SU-DHL-6 (cell line): ENCODE measurements at regions not wholly inside any gene's neighbourhood (a gene's known extent, or its start where the extent isn't known, plus 50 kb on each side); places are given as distances from the start of the nearest gene placed in this dataset.

Source experiments
- H2AFZ ChIP-seq: fragments of 200-600 bp; sonication (generic); 2 replicates; pipeline ENCODE4 v1.6.1; 2014; ENCODE audit warnings: low read depth, mild to moderate bottlenecking, moderate library complexity, mixed read lengths, antibody characterized with exemption, low read length; ENCODE audit not compliant: severe bottlenecking
- H3F3A ChIP-seq: fragments of 200-600 bp; shearing (Covaris generic); 2 replicates; pipeline ENCODE4 v1.6.0; 2016; ENCODE audit warnings: antibody characterized with exemption, mild to moderate bottlenecking; ENCODE audit not compliant: insufficient read depth
- H3K27ac ChIP-seq: fragments of 200-600 bp; sonication (generic); 2 replicates; pipeline ENCODE4 v1.5.1; 2016; ENCODE audit warnings: low read depth, mild to moderate bottlenecking, low read length, moderate library complexity, mixed read lengths
- H3K27me3 ChIP-seq: fragments of 200-600 bp; sonication (generic), shearing (Covaris generic); 2 replicates; pipeline ENCODE4 v1.6.0; 2014; ENCODE audit warnings: mild to moderate bottlenecking, low read length
- H3K36me3 ChIP-seq: fragments of 200-600 bp; sonication (generic); 2 replicates; pipeline ENCODE4 v1.6.1; 2014; ENCODE audit warnings: mild to moderate bottlenecking, low read length, mixed read lengths
- H3K4me2 ChIP-seq: fragments of 300-600, 200-600 bp; shearing (Covaris generic), sonication (generic); 2 replicates; pipeline ENCODE4 v1.6.0; 2014; ENCODE audit warnings: low read length, low read depth, mild to moderate bottlenecking; ENCODE audit not compliant: poor library complexity, severe bottlenecking
- H3K4me3 ChIP-seq: fragments of 200-600 bp; sonication (generic); 2 replicates; pipeline ENCODE4 v1.5.1; 2014; ENCODE audit warnings: antibody characterized with exemption, low read length, mild to moderate bottlenecking, mixed read lengths; ENCODE audit not compliant: insufficient read depth, poor library complexity, severe bottlenecking
- H3K79me2 ChIP-seq: fragments of 200-600 bp; sonication (generic); 2 replicates; pipeline ENCODE4 v1.6.1; 2014; ENCODE audit warnings: mild to moderate bottlenecking, low read length, moderate library complexity; ENCODE audit not compliant: insufficient read depth
- H3K9ac ChIP-seq: fragments of 200-600 bp; sonication (generic); 2 replicates; pipeline ENCODE4 v1.7.0; 2014; ENCODE audit warnings: mild to moderate bottlenecking, low read length
- H3K9me2 ChIP-seq: fragments of 200-600 bp; sonication (generic); replicated peaks from 2 replicates; pipeline ENCODE4 v1.6.1; 2014; ENCODE audit warnings: low read length; ENCODE audit not compliant: insufficient read depth
- H3K9me3 ChIP-seq: fragments of 200-600 bp; sonication (generic); 2 replicates; pipeline ENCODE4 v1.6.1; 2014; ENCODE audit warnings: low read length, mixed read lengths; ENCODE audit not compliant: insufficient read depth
- H4K20me1 ChIP-seq: fragments of 200-600 bp; sonication (generic); 2 replicates; pipeline ENCODE4 v1.6.1; 2014; ENCODE audit warnings: low read depth, mild to moderate bottlenecking, antibody characterized with exemption, low read length, moderate library complexity, mixed read lengths
- CTCF ChIP-seq: fragments of 200-600 bp; sonication (generic); IDR thresholded peaks from one replicate; pipeline ENCODE4 v1.5.1; 2017; ENCODE audit warnings: antibody characterized with exemption, mild to moderate bottlenecking, low read length, moderate library complexity; ENCODE audit not compliant: insufficient read depth, poor library complexity, severe bottlenecking
- EZH2phosphoT487 ChIP-seq: fragments of 200-600 bp; sonication (generic), shearing (Covaris generic); conservative IDR thresholded peaks from 2 replicates; pipeline ENCODE4 v1.6.1; 2018; ENCODE audit warnings: mild to moderate bottlenecking, antibody characterized with exemption, low read length, moderate library complexity, mixed read lengths

DNA sequence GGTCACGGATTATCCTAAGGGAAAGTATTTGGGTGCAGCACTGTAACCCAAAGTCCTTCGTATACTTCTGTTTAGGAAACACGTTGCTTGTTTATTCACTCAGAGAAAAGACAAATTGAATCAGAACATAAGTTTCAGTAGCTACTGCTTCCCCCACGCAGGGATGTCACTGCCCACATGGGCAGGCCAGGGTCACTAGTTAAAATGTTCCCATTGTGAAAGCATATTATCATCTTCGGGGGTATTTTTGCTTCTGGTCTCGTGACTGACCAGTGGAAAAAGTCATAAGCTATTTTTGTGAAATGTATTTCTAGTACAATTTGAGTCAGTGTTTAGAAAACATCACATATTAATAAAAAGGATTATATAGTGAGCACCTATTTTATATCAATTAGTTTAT lies 377.8 kb downstream of the PCDH7 start:
- H3K9ac ChIP-seq = no peak overlapping the region
- no peak overlapping the region for H3K4me2 ChIP-seq
- TF ChIP-seq CTCF (no peak), EZH2phosphoT487 (no peak)
- no peaks in the 10 kb centered on the region for H4K20me1 ChIP-seq
- no peaks in the 10 kb centered on the region for H3K9me2 ChIP-seq
- H3K79me2 ChIP-seq = no peaks in the 10 kb centered on the region
- peak overlapping the region; percentile 28 for H2AFZ ChIP-seq
- H3F3A ChIP-seq = no peaks in the 10 kb centered on the region
- H3K27me3 ChIP-seq = no peaks in the 10 kb centered on the region
- no peaks in the 10 kb centered on the region for H3K36me3 ChIP-seq
- H3K27ac ChIP-seq = no peak overlapping the region
- no peaks in the 10 kb centered on the region for H3K9me3 ChIP-seq
- no peak overlapping the region for H3K4me3 ChIP-seq

- H3K27ac ChIP-seq = no peak overlapping the region
- H3K9me3 ChIP-seq = no peaks in the 10 kb centered on the region
- no peak overlapping the region for H2AFZ ChIP-seq
- no peak overlapping the region for H3K4me2 ChIP-seq
- no peaks in the 10 kb centered on the region for H3K9me2 ChIP-seq
- no peak overlapping the region for H3K4me3 ChIP-seq
- no peaks in the 10 kb centered on the region for H3K36me3 ChIP-seq
- H4K20me1 ChIP-seq = no peaks in the 10 kb centered on the region
- TF ChIP-seq CTCF = no peak
- no peak for TF ChIP-seq EZH2phosphoT487
- no peaks in the 10 kb centered on the region for H3K79me2 ChIP-seq
- no peaks in the 10 kb centered on the region for H3K27me3 ChIP-seq
- no peaks in the 10 kb centered on the region for H3F3A ChIP-seq
- H3K9ac ChIP-seq = no peak overlapping the region
These were observed 380.4 kb downstream of the PCDH7 start for GRCh38 chr4:31100536-31100935.

GRCh38 chr4:31104043-31104442 lies 383.9 kb downstream of the PCDH7 start:
- Histone ChIP-seq H3K36me3 (no peaks in the 10 kb centered on the region), H3K4me2 (no peak overlapping the region), H3K9ac (no peak overlapping the region), H3K27me3 (no peaks in the 10 kb centered on the region), H3K9me2 (no peaks in the 10 kb centered on the region), H3K79me2 (no peaks in the 10 kb centered on the region), H4K20me1 (no peaks in the 10 kb centered on the region), H3K4me3 (no peak overlapping the region), H3F3A (no peaks in the 10 kb centered on the region), H3K27ac (no peak overlapping the region), H3K9me3 (no peaks in the 10 kb centered on the region), H2AFZ (no peak overlapping the region)
- no peak for TF ChIP-seq EZH2phosphoT487
- no peak for TF ChIP-seq CTCF

- Histone ChIP-seq H3K27ac (no peak overlapping the region), H2AFZ (no peak overlapping the region), H3K4me2 (no peak overlapping the region), H3K4me3 (no peak overlapping the region), H3K9me3 (no peaks in the 10 kb centered on the region), H3K27me3 (no peaks in the 10 kb centered on the region), H3K79me2 (no peaks in the 10 kb centered on the region), H3K9me2 (no peaks in the 10 kb centered on the region), H4K20me1 (no peaks in the 10 kb centered on the region), H3K9ac (no peak overlapping the region), H3F3A (no peaks in the 10 kb centered on the region), H3K36me3 (no peaks in the 10 kb centered on the region)
- TF ChIP-seq CTCF (no peak), EZH2phosphoT487 (no peak)
These were observed 384.4 kb downstream of the PCDH7 start for GRCh38 chr4:31104577-31104976.
